Muscle of arm (tissue), 1 donor: ENCODE measurements at regions not wholly inside any gene's neighbourhood (a gene's known extent, or its start where the extent isn't known, plus 50 kb on each side); places are given as distances from the start of the nearest gene placed in this dataset.
"Not testable (repeated sequence)": the region's sequence is repeated elsewhere in the genome, so short reads cannot be mapped to it uniquely, and the experiment has no call there.

Experiments
- DNase-seq: peaks from one replicate; pipeline ENCODE4 v3.0.0-alpha.2; 2013

- DNase-seq, result no peak
These were observed 1171.3 kb downstream of the DSC3 start for GRCh38 chr18:29871246-29871645.

DNA sequence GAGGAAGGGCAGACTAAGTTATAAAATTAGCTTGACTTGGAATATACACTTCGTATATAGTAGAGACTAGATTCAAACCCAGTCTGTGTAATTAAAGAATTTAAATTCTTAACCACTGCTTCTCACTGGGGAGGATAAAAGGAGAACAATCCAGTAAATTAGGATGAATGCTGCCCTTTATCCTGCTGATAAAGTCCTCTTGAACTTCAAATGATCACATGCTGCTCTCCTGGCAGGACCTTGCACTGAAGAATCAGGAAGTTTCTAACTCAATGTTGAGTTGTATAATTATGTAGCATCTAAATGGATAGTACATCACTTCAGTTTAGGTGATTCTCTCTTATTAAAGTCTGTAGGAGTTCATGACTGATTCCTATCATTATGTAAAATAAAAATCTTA, 1179.7 kb downstream of the DSC3 start:
- DNase-seq, result no peak

- DNase-seq, result no peak
These were observed 1186.9 kb downstream of the DSC3 start for GRCh38 chr18:29855637-29856036.

DNA sequence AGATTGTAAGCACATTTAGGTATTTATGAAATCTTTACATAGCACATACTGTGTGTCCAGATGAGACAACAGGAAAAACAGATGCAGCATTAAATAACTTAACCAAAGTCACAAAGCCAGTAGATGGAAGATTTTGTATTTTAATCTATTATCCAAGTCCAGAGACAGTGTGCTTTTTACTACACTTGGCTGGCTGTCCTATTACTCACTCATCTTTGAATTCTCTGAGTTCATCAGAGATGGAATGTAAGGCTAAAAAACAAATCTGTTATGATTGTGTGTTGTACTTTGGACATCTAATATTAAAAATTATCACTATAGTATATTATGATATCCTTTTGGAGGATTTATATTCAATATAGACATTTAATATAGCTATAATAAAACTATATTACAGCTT, 1189.4 kb downstream of the DSC3 start:
- no peak for DNase-seq

GRCh38 chr18:29849144-29849543, 1193.4 kb downstream of the DSC3 start:
- DNase-seq, result no peak

DNA sequence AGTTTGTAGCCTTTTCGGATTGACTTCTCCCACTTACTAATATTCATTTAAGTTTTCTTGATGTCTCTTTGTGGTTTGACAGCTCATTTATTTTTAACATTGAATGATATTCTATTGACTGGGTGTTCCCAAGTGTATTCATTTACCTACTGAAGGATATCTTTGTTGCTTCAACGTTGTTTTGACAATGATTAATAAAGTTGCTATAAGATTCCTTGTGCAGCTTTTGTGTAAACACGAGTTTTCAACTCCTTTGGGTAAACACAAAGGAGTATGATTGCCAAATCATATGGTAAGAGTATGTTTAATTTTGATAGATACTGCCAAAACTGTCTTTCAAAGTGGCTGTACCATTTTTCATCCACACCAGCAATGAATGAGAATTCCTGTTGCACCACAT, 1200.9 kb downstream of the DSC3 start:
- no peak for DNase-seq

- no peak for DNase-seq
These were observed 1202.5 kb downstream of the DSC3 start for GRCh38 chr18:29840089-29840488.

DNA sequence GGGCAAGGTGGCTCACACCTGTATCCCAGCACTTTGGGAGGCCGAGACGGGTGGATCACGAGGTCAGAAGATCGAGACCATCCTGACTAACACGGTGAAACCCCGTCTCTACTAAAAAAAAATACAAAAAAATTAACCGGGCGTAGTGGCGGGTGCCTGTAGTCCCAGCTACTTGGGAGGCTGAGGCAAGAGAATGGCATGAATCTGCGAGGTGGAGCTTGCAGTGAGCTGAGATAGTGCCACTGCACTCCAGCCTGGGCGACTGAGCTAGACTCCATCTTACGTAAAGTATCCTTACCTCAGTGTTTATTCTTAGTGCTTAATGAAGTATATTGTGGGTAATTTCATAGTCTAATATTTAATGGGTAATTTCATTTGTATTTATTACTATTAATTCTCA, 1203.6 kb downstream of the DSC3 start:
- not testable (repeated sequence) for DNase-seq

DNA sequence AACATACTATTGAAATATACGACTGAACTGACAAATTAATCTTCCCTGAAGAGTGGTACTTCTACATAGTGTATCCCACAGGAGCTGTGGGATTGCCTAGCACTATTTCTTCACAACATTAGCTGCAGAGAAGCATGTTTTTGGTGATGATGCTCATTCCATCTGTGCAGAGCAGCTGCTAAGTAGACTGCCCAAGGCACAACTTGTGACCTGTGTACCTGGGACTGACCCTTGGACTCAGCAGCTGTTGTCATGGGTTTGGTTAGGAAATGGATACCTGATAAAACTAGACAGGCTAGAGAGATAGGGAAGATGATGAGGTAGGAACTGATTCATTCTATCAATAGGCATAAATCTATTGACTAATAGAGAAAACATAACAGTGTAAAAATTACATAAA, 1204.0 kb downstream of the DSC3 start:
- no peak for DNase-seq

DNA sequence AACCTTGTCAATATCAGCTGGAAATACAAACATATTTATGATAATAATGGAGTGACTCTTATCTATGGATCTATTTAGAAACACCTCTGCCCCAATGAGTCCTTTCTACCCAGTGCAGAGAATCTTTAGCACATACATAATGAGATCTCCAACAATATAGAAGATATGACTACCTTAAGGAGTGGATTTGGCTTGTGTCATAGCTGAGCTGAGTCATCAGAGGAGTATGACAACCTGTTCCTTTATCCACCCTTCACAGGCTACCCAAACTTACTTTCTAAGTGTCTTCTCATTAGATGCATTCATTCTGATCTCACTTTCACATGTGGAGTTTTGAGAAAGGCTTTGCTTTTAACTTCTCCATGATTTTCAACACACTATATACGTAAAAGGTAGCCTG, 1218.9 kb downstream of the DSC3 start:
- no peak for DNase-seq

GRCh38 chr18:29821544-29821943, 1221.0 kb downstream of the DSC3 start:
- no peak for DNase-seq

DNA sequence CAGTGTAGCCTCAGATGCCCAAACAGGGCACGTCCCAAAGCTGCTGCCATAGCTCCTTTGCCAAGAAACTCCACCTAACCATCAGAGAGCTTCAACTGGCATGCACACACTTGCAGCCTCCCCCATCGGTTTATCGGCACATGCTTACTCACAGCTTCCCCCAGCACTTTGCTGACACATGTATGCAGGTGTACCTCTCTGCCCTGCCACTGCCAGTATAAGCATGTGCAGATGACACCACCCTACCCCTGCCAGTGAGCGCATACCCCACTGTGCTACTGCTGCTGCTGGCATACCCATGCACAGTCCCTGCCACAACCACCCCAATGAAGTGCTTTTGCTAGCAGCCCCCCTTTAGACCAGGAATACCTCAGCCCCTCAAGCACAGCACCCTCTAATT, 1231.0 kb downstream of the DSC3 start:
- DNase-seq, result no peak

- DNase-seq, result no peak
These were observed 1261.7 kb downstream of the DSC3 start for GRCh38 chr18:29780816-29781215.

DNA sequence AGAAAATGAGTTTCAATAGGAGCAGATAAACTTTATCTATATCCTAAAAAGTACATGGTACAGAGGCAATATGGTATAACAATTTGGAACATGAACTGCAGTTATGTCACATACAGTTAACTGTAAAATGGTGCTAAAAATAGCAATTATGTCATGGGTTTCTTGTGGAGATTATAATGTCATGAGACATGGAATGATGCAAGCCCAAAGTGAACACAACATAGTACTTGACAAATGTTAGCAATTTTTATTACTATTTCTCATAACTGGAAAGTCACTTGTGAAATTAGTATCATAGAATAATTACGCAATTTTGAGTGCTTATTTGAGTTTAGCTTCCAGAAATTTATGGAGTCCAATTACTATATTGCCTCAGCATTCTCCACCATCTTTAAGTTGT, 1263.4 kb downstream of the DSC3 start:
- DNase-seq, result no peak

DNA sequence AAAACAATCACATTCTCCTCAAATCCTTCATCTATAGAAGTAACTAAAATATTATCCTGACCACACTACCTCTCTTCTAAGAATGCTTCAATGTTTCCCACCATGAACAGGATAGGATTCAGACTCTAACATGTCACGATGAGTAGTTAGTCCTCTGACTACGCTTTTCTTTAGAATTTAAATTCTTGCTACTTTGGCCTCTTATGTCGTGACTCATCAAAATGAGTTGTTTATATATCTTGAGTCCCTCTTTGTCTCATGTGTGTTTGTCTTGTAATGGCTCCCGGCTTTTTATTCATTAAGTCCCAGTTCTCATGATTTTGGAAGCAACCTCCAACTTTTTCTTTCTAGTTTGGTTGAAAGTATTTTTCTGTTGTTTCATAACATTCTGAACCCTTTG, 1289.2 kb downstream of the DSC3 start:
- no peak for DNase-seq

- no peak for DNase-seq
These were observed 1292.8 kb downstream of the DSC3 start for GRCh38 chr18:29749704-29750103.

DNA sequence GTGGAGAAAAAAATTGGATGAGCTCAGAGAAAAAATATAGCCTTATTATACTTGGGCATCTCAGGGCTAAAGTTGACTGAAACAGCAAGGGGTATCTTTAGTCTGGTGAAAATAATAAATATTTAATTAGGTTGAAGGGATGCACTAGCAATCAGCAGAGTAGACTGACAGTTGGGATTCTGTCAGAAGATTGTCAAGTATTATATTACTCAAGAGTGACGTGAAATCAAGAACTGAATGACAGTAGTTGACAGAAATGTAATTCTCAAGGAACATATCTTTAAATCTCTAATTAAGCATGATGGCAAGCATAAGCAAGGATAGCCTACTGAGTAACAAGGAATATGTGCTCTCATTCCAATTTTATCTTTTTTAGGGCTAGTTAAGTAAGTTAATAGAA, 1301.1 kb downstream of the DSC3 start:
- no peak for DNase-seq

DNA sequence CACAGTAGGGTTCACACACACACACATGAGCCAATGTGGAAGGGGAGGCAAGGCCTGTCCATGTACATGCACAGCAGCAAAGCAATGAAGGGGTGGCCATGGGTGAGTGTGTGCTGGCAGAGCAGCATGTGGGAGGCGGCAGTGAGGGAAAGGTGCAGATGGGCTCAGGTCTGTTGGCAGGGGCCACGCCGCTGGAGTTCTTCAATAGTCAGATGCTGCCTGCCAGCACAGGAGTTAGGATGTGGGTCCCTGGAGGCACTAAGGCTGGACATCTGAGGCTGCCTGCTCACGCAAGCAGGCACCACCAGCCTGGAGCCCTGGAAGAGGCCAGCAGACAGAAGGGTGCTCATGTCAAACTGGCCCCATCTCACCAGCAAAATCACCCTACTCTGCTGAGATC, 1304.9 kb downstream of the DSC3 start:
- DNase-seq, result no peak

GRCh38 chr18:29737190-29737589, 1305.4 kb downstream of the DSC3 start:
- DNase-seq, result no peak

DNA sequence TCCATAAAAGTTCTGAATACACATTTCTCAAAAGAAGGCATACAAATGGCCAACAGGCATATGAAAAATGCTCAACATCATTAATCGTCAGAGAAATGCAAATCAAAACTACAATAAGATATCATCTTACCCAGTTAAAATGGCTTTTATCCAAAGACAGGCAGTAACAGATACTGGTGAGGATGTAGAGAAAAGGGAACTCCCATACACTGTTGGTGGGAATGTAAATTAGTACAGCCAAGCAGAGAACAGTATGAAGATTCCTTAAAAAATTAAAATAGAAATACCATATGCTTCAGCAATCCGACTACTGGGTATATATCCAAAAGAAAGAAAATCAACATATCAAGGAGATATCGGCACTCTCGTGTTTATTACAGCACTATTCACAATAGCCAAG, 1312.5 kb downstream of the DSC3 start:
- no peak for DNase-seq

- DNase-seq, result no peak
These were observed 1315.9 kb downstream of the DSC3 start for GRCh38 chr18:29726646-29727045.

DNA sequence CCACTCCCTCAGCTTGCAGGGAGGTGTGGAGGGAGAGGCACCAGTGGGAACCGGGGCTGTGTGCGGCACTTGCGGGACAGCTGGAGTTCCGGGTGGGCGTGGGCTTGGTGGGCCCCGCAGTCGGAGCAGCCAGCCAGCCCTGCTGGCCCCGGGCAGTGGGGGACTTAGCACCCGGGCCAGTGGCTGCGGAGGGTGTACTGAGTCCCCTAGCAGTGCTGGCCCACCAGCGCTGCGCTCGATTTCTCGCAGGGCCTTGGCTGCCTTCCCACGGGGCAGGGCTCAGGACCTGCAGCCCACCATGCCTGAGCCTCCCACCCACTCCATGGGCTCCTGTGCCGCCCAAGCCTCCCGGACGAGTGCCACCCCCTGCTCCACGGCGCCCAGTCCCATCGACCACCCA, 1319.1 kb downstream of the DSC3 start:
- not testable (repeated sequence) for DNase-seq

DNA sequence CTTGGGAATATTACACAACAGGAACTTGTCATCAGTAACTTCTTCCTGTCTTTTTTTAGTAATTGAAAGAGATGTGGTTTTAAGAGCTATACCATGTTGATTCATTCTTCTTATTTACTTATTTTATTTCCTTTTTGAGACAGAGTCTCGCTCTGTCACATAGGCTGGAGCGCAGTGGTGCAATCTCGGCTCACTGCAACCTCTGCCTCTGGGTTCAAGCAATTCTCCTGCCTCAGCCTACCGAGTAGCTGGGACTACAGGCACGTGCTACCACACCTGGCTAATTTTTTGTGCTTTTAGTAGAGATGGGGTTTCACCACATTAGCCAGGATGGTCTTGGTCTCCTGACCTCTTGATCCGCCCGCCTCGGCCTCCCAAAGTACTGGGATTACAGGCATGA, 1326.6 kb downstream of the DSC3 start:
- not testable (repeated sequence) for DNase-seq

GRCh38 chr18:29712785-29713184, 1329.8 kb downstream of the DSC3 start:
- peak; percentile 2 for DNase-seq

DNA sequence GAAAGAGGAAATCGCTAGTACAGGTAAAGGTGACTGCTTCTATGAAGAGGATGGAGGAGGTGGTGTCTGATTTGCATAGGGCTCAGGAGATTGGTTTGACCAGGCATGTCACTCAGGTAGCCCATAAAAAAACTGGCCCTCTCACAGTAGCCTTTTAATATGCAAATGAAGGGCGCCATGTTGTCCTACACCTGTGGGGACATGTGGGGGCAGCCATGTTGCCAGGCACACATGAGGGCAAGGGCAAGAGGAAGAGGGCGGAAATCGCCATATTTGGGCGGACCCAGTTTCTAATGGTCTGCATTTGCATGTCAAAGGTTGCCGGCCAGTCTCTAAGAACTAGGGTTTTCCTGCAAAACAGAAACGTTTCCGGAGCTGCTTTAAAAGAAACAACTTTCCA, 1330.6 kb downstream of the DSC3 start:
- no peak for DNase-seq
